ENCODE measurements at regions not wholly inside any gene's neighbourhood (a gene's known extent, or its start where the extent isn't known, plus 50 kb on each side); places are given as distances from the start of the nearest gene placed in this dataset.

GRCh38 chr2:3038636-3039035 lies 339.0 kb downstream of the EIPR1 start:
- no peak overlapping the region for H3K27ac ChIP-seq (ENCODE audit: low read depth in 1 of 2, low read length in 2 of 2)
- H3K9me3 ChIP-seq (ENCODE audit: control insufficient read depth in 4 of 4, low read length in 3 of 4): no peaks in the 10 kb centered on the region
- H3K27me3 ChIP-seq (ENCODE audit: control insufficient read depth in 4 of 4, insufficient read depth in 4 of 4, low read length in 3 of 4): no peaks in the 10 kb centered on the region
- no peak for DNase-seq (ENCODE audit: low spot score)
- WGBS: 89% methylated on average over 12 of the region's 12 CpGs
- no peaks in the 10 kb centered on the region for H3K36me3 ChIP-seq (ENCODE audit: control insufficient read depth in 4 of 4, insufficient read depth in 3 of 4, low read depth in 1 of 4, low read length in 3 of 4)
- no peaks in the 10 kb centered on the region for H3K4me1 ChIP-seq (ENCODE audit: control insufficient read depth in 4 of 4, insufficient read depth in 4 of 4, low read length in 3 of 4)
- no peak overlapping the region for H3K9ac ChIP-seq (ENCODE audit: low read depth in 1 of 2, low read length in 2 of 2)
- H3K4me3 ChIP-seq (ENCODE audit: low read depth in 1 of 3, low read length in 3 of 3): no peak overlapping the region
- TF ChIP-seq SP1 (IDR thresholded peaks at IDR 0.05) (no peak), HNF4G (IDR thresholded peaks at IDR 0.05) (no peak), TAF1 (conservative IDR thresholded peaks at IDR 0.05) (no peak), HNF4A (conservative IDR thresholded peaks at IDR 0.05) (no peak), RAD21 (IDR thresholded peaks at IDR 0.05) (no peak), NR2F2 (IDR thresholded peaks at IDR 0.05) (no peak), EGR1 (IDR thresholded peaks at IDR 0.05; ENCODE audit: low read depth in 2 of 2) (no peak), ZBTB33 (IDR thresholded peaks at IDR 0.05) (no peak), CTCF (IDR thresholded peaks at IDR 0.05; ENCODE audit: low read depth, low read length, missing input control) (no peak), FOXA2 (IDR thresholded peaks at IDR 0.05) (no peak), REST (IDR thresholded peaks at IDR 0.05) (no peak)

- H3K27me3 ChIP-seq (ENCODE audit: control insufficient read depth in 4 of 4, insufficient read depth in 4 of 4, low read length in 3 of 4): no peaks in the 10 kb centered on the region
- H3K9ac ChIP-seq (ENCODE audit: low read depth in 1 of 2, low read length in 2 of 2): no peak overlapping the region
- WGBS: 93% methylated on average over 29 of the region's 29 CpGs
- no peak overlapping the region for H3K4me3 ChIP-seq (ENCODE audit: low read depth in 1 of 3, low read length in 3 of 3)
- H3K4me1 ChIP-seq (ENCODE audit: control insufficient read depth in 4 of 4, insufficient read depth in 4 of 4, low read length in 3 of 4): no peaks in the 10 kb centered on the region
- H3K36me3 ChIP-seq (ENCODE audit: control insufficient read depth in 4 of 4, insufficient read depth in 3 of 4, low read depth in 1 of 4, low read length in 3 of 4): no peaks in the 10 kb centered on the region
- no peak for DNase-seq (ENCODE audit: low spot score)
- no peaks in the 10 kb centered on the region for H3K9me3 ChIP-seq (ENCODE audit: control insufficient read depth in 4 of 4, low read length in 3 of 4)
- no peak overlapping the region for H3K27ac ChIP-seq (ENCODE audit: low read depth in 1 of 2, low read length in 2 of 2)
- no peak for TF ChIP-seq RAD21 (IDR thresholded peaks at IDR 0.05)
- TF ChIP-seq NR2F2 (IDR thresholded peaks at IDR 0.05): no peak
- no peak for TF ChIP-seq EGR1 (IDR thresholded peaks at IDR 0.05; ENCODE audit: low read depth in 2 of 2)
- TF ChIP-seq GABPA (IDR thresholded peaks at IDR 0.05 in 1 of 2, conservative IDR thresholded peaks at IDR 0.05 in 1 of 2): no peak
- TF ChIP-seq FOXA2 (IDR thresholded peaks at IDR 0.05): no peak
- no peak for TF ChIP-seq JUND (IDR thresholded peaks at IDR 0.05)
- no peak for TF ChIP-seq MAX (IDR thresholded peaks at IDR 0.05)
- TF ChIP-seq HNF4A (conservative IDR thresholded peaks at IDR 0.05): no peak
- TF ChIP-seq RXRA (IDR thresholded peaks at IDR 0.05): no peak
- TF ChIP-seq TAF1 (conservative IDR thresholded peaks at IDR 0.05): no peak
- no peak for TF ChIP-seq ZBTB33 (IDR thresholded peaks at IDR 0.05)
- TF ChIP-seq SP1 (IDR thresholded peaks at IDR 0.05): no peak
- no peak for TF ChIP-seq YY1 (IDR thresholded peaks at IDR 0.05)
- no peak for TF ChIP-seq FOXA1 (IDR thresholded peaks at IDR 0.05)
- TF ChIP-seq REST (IDR thresholded peaks at IDR 0.05): no peak
These were observed 340.1 kb downstream of the EIPR1 start for GRCh38 chr2:3037196-3038194.

Data from liver (tissue), 8 donors.